GM18868 (cell line): ENCODE measurements at regions not wholly inside any gene's neighbourhood (a gene's known extent, or its start where the extent isn't known, plus 50 kb on each side); places are given as distances from the start of the nearest gene placed in this dataset.
"Not testable (repeated sequence)": the region's sequence is repeated elsewhere in the genome, so short reads cannot be mapped to it uniquely, and the experiment has no call there.

Source experiments
- ATAC-seq: cut with Tn5 transposase; IDR thresholded peaks from one replicate; pipeline ENCODE4 v1.9.1; 2021; ENCODE audit warnings: mild to moderate bottlenecking, moderate library complexity; ENCODE audit not compliant: unreplicated experiment

- no peak for ATAC-seq
These were observed 468.9 kb upstream of the CCDC54 start for GRCh38 chr3:106908181-106908938.

- no peak for ATAC-seq
These were observed 464.0 kb upstream of the CCDC54 start for GRCh38 chr3:106913111-106913698.

GRCh38 chr3:106913966-106914365 is 463.3 kb upstream of the CCDC54 start:
- no peak for ATAC-seq

- ATAC-seq = no peak
These were observed 456.6 kb upstream of the CCDC54 start for GRCh38 chr3:106920609-106921008.

- ATAC-seq = no peak
These were observed 448.2 kb upstream of the CCDC54 start for GRCh38 chr3:106929081-106929480.

GRCh38 chr3:106930086-106930485 is 447.2 kb upstream of the CCDC54 start:
- ATAC-seq = no peak

GRCh38 chr3:106931904-106932303 is 445.3 kb upstream of the CCDC54 start:
- ATAC-seq = no peak

GRCh38 chr3:106936337-106936736 is 440.9 kb upstream of the CCDC54 start:
- ATAC-seq = no peak

- ATAC-seq = no peak
These were observed 435.2 kb upstream of the CCDC54 start for GRCh38 chr3:106942051-106942450.

- no peak for ATAC-seq
These were observed 434.2 kb upstream of the CCDC54 start for GRCh38 chr3:106943071-106943470.

- no peak for ATAC-seq
These were observed 431.8 kb upstream of the CCDC54 start for GRCh38 chr3:106945435-106945834.

- ATAC-seq = no peak
These were observed 430.4 kb upstream of the CCDC54 start for GRCh38 chr3:106946866-106947265.

GRCh38 chr3:106957029-106957428 is 420.2 kb upstream of the CCDC54 start:
- ATAC-seq = no peak

GRCh38 chr3:106962993-106963392 is 414.2 kb upstream of the CCDC54 start:
- ATAC-seq = no peak

- no peak for ATAC-seq
These were observed 413.8 kb upstream of the CCDC54 start for GRCh38 chr3:106963442-106963841.

- no peak for ATAC-seq
These were observed 411.9 kb upstream of the CCDC54 start for GRCh38 chr3:106965307-106965706.

GRCh38 chr3:106969596-106969995 is 407.6 kb upstream of the CCDC54 start:
- ATAC-seq = no peak

- no peak for ATAC-seq
These were observed 395.8 kb upstream of the CCDC54 start for GRCh38 chr3:106981392-106981791.

GRCh38 chr3:106985721-106986120 is 391.5 kb upstream of the CCDC54 start:
- no peak for ATAC-seq

- peak; percentile 45 for ATAC-seq
These were observed 378.2 kb upstream of the CCDC54 start for GRCh38 chr3:106998841-106999682.

GRCh38 chr3:107001635-107002034 is 375.6 kb upstream of the CCDC54 start:
- no peak for ATAC-seq

- not testable (repeated sequence) for ATAC-seq
These were observed 371.9 kb upstream of the CCDC54 start for GRCh38 chr3:107005352-107005751.
